SJSA1 (cell line): ENCODE measurements at regions not wholly inside any gene's neighbourhood (a gene's known extent, or its start where the extent isn't known, plus 50 kb on each side); places are given as distances from the start of the nearest gene placed in this dataset.
"Not testable (repeated sequence)": the region's sequence is repeated elsewhere in the genome, so short reads cannot be mapped to it uniquely, and the experiment has no call there.

Experiments used
- DNase-seq, 2 experiments: peaks; one replicate each; pipeline ENCODE4 v3.0.0-alpha.2; 2015 to 2020; ENCODE audit warnings: low spot score in 2 of 2, low read depth in 1 of 2
- H3K27ac ChIP-seq: fragments of 250-450 bp; sonication (Bioruptor Pico); 2 replicates; pipeline ENCODE4 v1.5.1; 2020; ENCODE audit warnings: mild to moderate bottlenecking, moderate library complexity
- H3K27me3 ChIP-seq: fragments of 250-450 bp; sonication (Bioruptor Pico); replicated peaks from 2 replicates; pipeline ENCODE4 v1.5.1; 2020; ENCODE audit warnings: mild to moderate bottlenecking, moderate library complexity
- H3K36me3 ChIP-seq: fragments of 250-450 bp; sonication (Bioruptor Pico); 2 replicates; pipeline ENCODE4 v1.5.1; 2020; ENCODE audit warnings: mild to moderate bottlenecking
- H3K4me1 ChIP-seq: fragments of 250-450 bp; sonication (Bioruptor Pico); replicated peaks from 2 replicates; pipeline ENCODE4 v1.6.1; 2021; ENCODE audit warnings: mild to moderate bottlenecking
- H3K4me3 ChIP-seq: fragments of 250-450 bp; sonication (Bioruptor Pico); 2 replicates; pipeline ENCODE4 v1.5.1; 2020; ENCODE audit warnings: mild to moderate bottlenecking
- H3K9me3 ChIP-seq: fragments of 250-450 bp; sonication (Bioruptor Pico); replicated peaks from 2 replicates; pipeline ENCODE4 v1.5.1; 2020; ENCODE audit warnings: mild to moderate bottlenecking

- no peak for DNase-seq
- Histone ChIP-seq H3K27ac (no peak overlapping the region), H3K9me3 (no peaks in the 10 kb centered on the region), H3K4me3 (no peak overlapping the region), H3K4me1 (no peaks in the 10 kb centered on the region), H3K27me3 (no peaks in the 10 kb centered on the region; the same call in 1 of the 2 replicates), H3K36me3 (no peaks in the 10 kb centered on the region)
Measured at GRCh38 chr7:132019703-132020102, 463.3 kb upstream of the PODXL start.

- H3K4me3 ChIP-seq = no peak overlapping the region
- H3K36me3 ChIP-seq = no peaks in the 10 kb centered on the region
- H3K27me3 ChIP-seq = no peaks in the 10 kb centered on the region
- H3K4me1 ChIP-seq = no peaks in the 10 kb centered on the region
- no peak for DNase-seq
- H3K27ac ChIP-seq = no peak overlapping the region
- no peaks in the 10 kb centered on the region for H3K9me3 ChIP-seq
Measured at GRCh38 chr7:132009778-132010177, 453.4 kb upstream of the PODXL start.

GRCh38 chr7:132004529-132004928 lies 448.1 kb upstream of the PODXL start:
- Histone ChIP-seq H3K27ac (no peak overlapping the region), H3K4me3 (no peak overlapping the region), H3K27me3 (peaks cover 6% of the 10 kb centered on the region; the same call in 1 of the 2 replicates), H3K36me3 (no peaks in the 10 kb centered on the region), H3K4me1 (no peaks in the 10 kb centered on the region), H3K9me3 (no peaks in the 10 kb centered on the region)
- DNase-seq = no peak

GRCh38 chr7:132002343-132002968 lies 446.0 kb upstream of the PODXL start:
- no peak for DNase-seq
- Histone ChIP-seq H3K4me1 (no peaks in the 10 kb centered on the region), H3K27ac (no peak overlapping the region), H3K27me3 (peaks cover 6% of the 10 kb centered on the region), H3K4me3 (no peak overlapping the region), H3K9me3 (no peaks in the 10 kb centered on the region), H3K36me3 (no peaks in the 10 kb centered on the region)

- no peaks in the 10 kb centered on the region for H3K4me1 ChIP-seq
- H3K27me3 ChIP-seq = peaks cover 6% of the 10 kb centered on the region
- H3K27ac ChIP-seq = no peak overlapping the region
- H3K4me3 ChIP-seq = no peak overlapping the region
- no peak for DNase-seq
- no peaks in the 10 kb centered on the region for H3K36me3 ChIP-seq
- no peaks in the 10 kb centered on the region for H3K9me3 ChIP-seq
Measured at GRCh38 chr7:132001146-132001545, 444.7 kb upstream of the PODXL start.

- Histone ChIP-seq H3K4me1 (no peaks in the 10 kb centered on the region), H3K36me3 (no peaks in the 10 kb centered on the region), H3K27me3 (peaks cover 8% of the 10 kb centered on the region), H3K27ac (no peak overlapping the region), H3K4me3 (no peak overlapping the region), H3K9me3 (no peaks in the 10 kb centered on the region)
- no peak for DNase-seq
Measured at GRCh38 chr7:131999193-131999592, 442.8 kb upstream of the PODXL start.

- Histone ChIP-seq H3K9me3 (no peaks in the 10 kb centered on the region), H3K4me1 (no peaks in the 10 kb centered on the region), H3K27ac (no peak overlapping the region), H3K27me3 (peaks cover 5% of the 10 kb centered on the region), H3K4me3 (no peak overlapping the region), H3K36me3 (no peaks in the 10 kb centered on the region)
- DNase-seq = no peak
Measured at GRCh38 chr7:131995324-131995723, 438.9 kb upstream of the PODXL start.

- not testable (repeated sequence) for H3K9me3 ChIP-seq, H3K4me1 ChIP-seq, H3K4me3 ChIP-seq, H3K27me3 ChIP-seq, H3K36me3 ChIP-seq, DNase-seq, H3K27ac ChIP-seq
Measured at GRCh38 chr7:131981069-131981468, 424.6 kb upstream of the PODXL start.

GRCh38 chr7:131978118-131978517 lies 421.7 kb upstream of the PODXL start:
- not testable (repeated sequence) for DNase-seq, H3K4me1 ChIP-seq, H3K27me3 ChIP-seq, H3K4me3 ChIP-seq, H3K36me3 ChIP-seq, H3K9me3 ChIP-seq, H3K27ac ChIP-seq

- Histone ChIP-seq H3K27ac (no peak overlapping the region), H3K27me3 (peaks cover 6% of the 10 kb centered on the region; the same call in 1 of the 2 replicates), H3K36me3 (no peaks in the 10 kb centered on the region), H3K9me3 (no peaks in the 10 kb centered on the region), H3K4me1 (no peaks in the 10 kb centered on the region), H3K4me3 (no peak overlapping the region)
- no peak for DNase-seq
Measured at GRCh38 chr7:131976411-131976810, 420.0 kb upstream of the PODXL start.

GRCh38 chr7:131974671-131975070 lies 418.2 kb upstream of the PODXL start:
- DNase-seq = no peak
- Histone ChIP-seq H3K4me1 (no peaks in the 10 kb centered on the region), H3K9me3 (no peaks in the 10 kb centered on the region), H3K36me3 (no peaks in the 10 kb centered on the region), H3K4me3 (no peak overlapping the region), H3K27ac (no peak overlapping the region), H3K27me3 (peaks cover 12% of the 10 kb centered on the region; the same call in 1 of the 2 replicates)

GRCh38 chr7:131972251-131972650 lies 415.8 kb upstream of the PODXL start:
- no peaks in the 10 kb centered on the region for H3K36me3 ChIP-seq
- no peaks in the 10 kb centered on the region for H3K9me3 ChIP-seq
- no peak overlapping the region for H3K4me3 ChIP-seq

GRCh38 chr7:131970602-131971001 lies 414.2 kb upstream of the PODXL start:
- Histone ChIP-seq H3K36me3 (no peaks in the 10 kb centered on the region), H3K4me1 (no peaks in the 10 kb centered on the region), H3K9me3 (no peaks in the 10 kb centered on the region), H3K4me3 (no peak overlapping the region), H3K27ac (no peak overlapping the region), H3K27me3 (peaks cover 18% of the 10 kb centered on the region; the same call in 1 of the 2 replicates)
- DNase-seq = no peak

More at GRCh38 chr7:131972251-131972650, 415.8 kb upstream of the PODXL start:
- H3K4me1 ChIP-seq = no peaks in the 10 kb centered on the region
- no peak for DNase-seq
- H3K27me3 ChIP-seq = peaks cover 12% of the 10 kb centered on the region; the same call in 1 of the 2 replicates
- no peak overlapping the region for H3K27ac ChIP-seq

GRCh38 chr7:131969560-131969959 lies 413.1 kb upstream of the PODXL start:
- Histone ChIP-seq H3K9me3 (no peaks in the 10 kb centered on the region), H3K4me3 (no peak overlapping the region), H3K4me1 (no peaks in the 10 kb centered on the region), H3K27ac (no peak overlapping the region), H3K36me3 (no peaks in the 10 kb centered on the region), H3K27me3 (peaks cover 18% of the 10 kb centered on the region; the same call in 1 of the 2 replicates)
- no peak for DNase-seq

- Histone ChIP-seq H3K9me3 (no peaks in the 10 kb centered on the region), H3K27me3 (peaks cover 16% of the 10 kb centered on the region), H3K27ac (no peak overlapping the region), H3K4me3 (no peak overlapping the region), H3K36me3 (no peaks in the 10 kb centered on the region), H3K4me1 (no peaks in the 10 kb centered on the region)
- DNase-seq = no peak
Measured at GRCh38 chr7:131967216-131967730, 410.8 kb upstream of the PODXL start.
